NCI-H345 treated with DMSO at 0.1 percent for 48 hours (cell line): ENCODE measurements at regions not wholly inside any gene's neighbourhood (a gene's known extent, or its start where the extent isn't known, plus 50 kb on each side); places are given as distances from the start of the nearest gene placed in this dataset.

Experiments
- DNase-seq: peaks from one replicate; lab custom pipeline; 2025; ENCODE audit not compliant: unreplicated experiment; lab: John Stamatoyannopoulos, UW

- no peak for DNase-seq
Observed at GRCh38 chr7:21084286-21084685, 297.6 kb upstream of the SP8 start.

GRCh38 chr7:21086688-21087087 lies 300.0 kb upstream of the SP8 start:
- peak; percentile 48 for DNase-seq

- DNase-seq = no peak
Observed at GRCh38 chr7:21089653-21090052, 303.0 kb upstream of the SP8 start.

GRCh38 chr7:21092766-21093702 lies 306.3 kb upstream of the SP8 start:
- DNase-seq = peak; percentile 34

GRCh38 chr7:21094589-21094988 lies 307.9 kb upstream of the SP8 start:
- DNase-seq = no peak

- DNase-seq = no peak
Observed at GRCh38 chr7:21099432-21099831, 312.7 kb upstream of the SP8 start.

- no peak for DNase-seq
Observed at GRCh38 chr7:21099955-21100354, 313.3 kb upstream of the SP8 start.

- no peak for DNase-seq
Observed at GRCh38 chr7:21101541-21101940, 314.9 kb upstream of the SP8 start.

- DNase-seq = no peak
Observed at GRCh38 chr7:21103426-21104123, 316.9 kb upstream of the SP8 start.

GRCh38 chr7:21104124-21104500 lies 317.4 kb upstream of the SP8 start:
- DNase-seq = no peak

GRCh38 chr7:21106296-21106732 lies 319.6 kb upstream of the SP8 start:
- DNase-seq = no peak

GRCh38 chr7:21107101-21107500 lies 320.4 kb upstream of the SP8 start:
- DNase-seq = no peak

- DNase-seq = no peak
Observed at GRCh38 chr7:21108182-21108581, 319.7 kb upstream of the SP4 start.

- no peak for DNase-seq
Observed at GRCh38 chr7:21113609-21114415, 314.1 kb upstream of the SP4 start.

GRCh38 chr7:21123586-21123985 lies 304.3 kb upstream of the SP4 start:
- DNase-seq = no peak

GRCh38 chr7:21125297-21125696 lies 302.6 kb upstream of the SP4 start:
- no peak for DNase-seq

GRCh38 chr7:21128062-21128817 lies 299.6 kb upstream of the SP4 start:
- peak; percentile 85 for DNase-seq

GRCh38 chr7:21131897-21132296 lies 296.0 kb upstream of the SP4 start:
- no peak for DNase-seq

GRCh38 chr7:21134631-21135030 lies 293.3 kb upstream of the SP4 start:
- no peak for DNase-seq

- no peak for DNase-seq
Observed at GRCh38 chr7:21135437-21135836, 292.4 kb upstream of the SP4 start.

- no peak for DNase-seq
Observed at GRCh38 chr7:21137640-21138039, 290.2 kb upstream of the SP4 start.
